ENCODE measurements at regions not wholly inside any gene's neighbourhood (a gene's known extent, or its start where the extent isn't known, plus 50 kb on each side); places are given as distances from the start of the nearest gene placed in this dataset.

- H3K27ac ChIP-seq, result no peak overlapping the region
- no peak overlapping the region for H3K4me3 ChIP-seq
- H3K36me3 ChIP-seq, result no peaks in the 10 kb centered on the region
- 60 to 66% methylated on average over 4 of the region's 4 CpGs for WGBS, 2 donors
- no peak for DNase-seq (ENCODE audit: low spot score in 2 of 2)
- H3K9me3 ChIP-seq, result peaks cover 0 to 27% (median 2%) of the 10 kb centered on the region in 4 donors
- no peak for TF ChIP-seq CTCF (IDR thresholded peaks at IDR 0.05)
- TF ChIP-seq POLR2A (IDR thresholded peaks at IDR 0.05), result no peak
- TF ChIP-seq EP300 (IDR thresholded peaks at IDR 0.05), result no peak
- no peaks in the 10 kb centered on the region for H3K27me3 ChIP-seq
- no peaks in the 10 kb centered on the region for H3K4me1 ChIP-seq
These were observed 164.9 kb downstream of the DYRK2 start for GRCh38 chr12:67813456-67813904.

DNA sequence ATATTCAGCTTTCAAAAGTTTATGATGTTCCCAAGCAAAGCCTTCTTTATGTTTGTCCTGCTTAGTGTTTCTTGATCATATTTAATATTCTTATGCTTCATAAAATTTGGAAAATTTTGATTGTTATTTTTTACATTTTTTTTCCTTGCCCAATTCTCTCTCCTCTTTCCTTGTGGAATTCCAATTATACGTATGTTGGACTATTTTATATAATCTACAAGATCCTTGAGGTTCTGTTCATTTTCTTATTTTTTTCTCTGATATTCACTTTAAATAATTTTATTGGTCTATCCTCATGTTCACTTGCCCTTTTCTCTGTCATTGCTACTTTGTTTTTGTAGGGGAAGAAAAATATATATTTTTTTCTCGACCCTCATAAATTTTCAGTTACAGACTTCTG, 167.7 kb downstream of the DYRK2 start:
- no peaks in the 10 kb centered on the region for H3K27me3 ChIP-seq
- no peak overlapping the region for H3K27ac ChIP-seq
- WGBS, 2 donors, result 93 to 97% methylated on average over 2 of the region's 2 CpGs
- peaks cover 0 to 27% (median 2%) of the 10 kb centered on the region in 4 donors for H3K9me3 ChIP-seq
- H3K36me3 ChIP-seq, result no peaks in the 10 kb centered on the region
- H3K4me3 ChIP-seq, result no peak overlapping the region
- H3K4me1 ChIP-seq, result no peaks in the 10 kb centered on the region
- DNase-seq (ENCODE audit: low spot score in 2 of 2), result no peak
- TF ChIP-seq CTCF (IDR thresholded peaks at IDR 0.05) (no peak), EP300 (IDR thresholded peaks at IDR 0.05) (no peak), POLR2A (IDR thresholded peaks at IDR 0.05) (no peak)

- WGBS, 2 donors, result 91 to 94% methylated on average over 2 of the region's 2 CpGs
- Histone ChIP-seq H3K9me3 (peaks cover 0 to 27% (median 2%) of the 10 kb centered on the region in 4 donors), H3K27ac (no peak overlapping the region), H3K4me3 (no peak overlapping the region), H3K4me1 (no peaks in the 10 kb centered on the region), H3K36me3 (no peaks in the 10 kb centered on the region), H3K27me3 (no peaks in the 10 kb centered on the region)
- no peak for DNase-seq (ENCODE audit: low spot score in 2 of 2)
- TF ChIP-seq POLR2A (IDR thresholded peaks at IDR 0.05) (no peak), CTCF (IDR thresholded peaks at IDR 0.05) (no peak), EP300 (IDR thresholded peaks at IDR 0.05) (no peak)
These were observed 169.9 kb downstream of the DYRK2 start for GRCh38 chr12:67818459-67818903.

- 73 to 76% methylated on average over 2 of the region's 2 CpGs for WGBS, 2 donors
- no peaks in the 10 kb centered on the region for H3K36me3 ChIP-seq
- no peak overlapping the region for H3K4me3 ChIP-seq
- no peak overlapping the region for H3K27ac ChIP-seq
- TF ChIP-seq CTCF (IDR thresholded peaks at IDR 0.05) (no peak), EP300 (IDR thresholded peaks at IDR 0.05) (no peak), POLR2A (IDR thresholded peaks at IDR 0.05) (no peak)
- no peaks in the 10 kb centered on the region for H3K27me3 ChIP-seq
- H3K4me1 ChIP-seq, result no peaks in the 10 kb centered on the region
- no peak for DNase-seq (ENCODE audit: low spot score in 2 of 2)
- peaks cover 0 to 26% (median 2%) of the 10 kb centered on the region in 4 donors for H3K9me3 ChIP-seq
These were observed 169.3 kb upstream of the IFNG-AS1 start for GRCh38 chr12:67819902-67820301.

DNA sequence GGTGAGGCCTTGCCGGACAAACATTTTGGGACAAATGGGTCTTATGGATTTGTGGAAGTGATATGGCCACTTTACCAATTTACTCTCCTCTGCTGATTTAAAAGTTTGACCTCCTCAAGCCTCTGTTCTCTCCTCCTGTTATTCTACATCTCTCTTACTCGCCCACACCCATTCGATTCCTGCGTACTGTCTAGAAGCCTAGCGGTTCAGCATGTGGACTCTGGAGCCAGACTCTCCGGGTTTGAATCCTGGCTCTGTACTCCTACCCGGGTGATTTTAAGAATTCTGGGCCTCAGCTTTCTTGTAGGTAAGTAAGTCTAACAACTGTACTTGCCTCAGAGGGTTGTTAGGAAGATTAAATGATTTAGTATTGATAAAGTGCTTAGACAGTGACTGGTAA, 168.6 kb upstream of the IFNG-AS1 start:
- no peak for DNase-seq (ENCODE audit: low spot score in 2 of 2)
- Histone ChIP-seq H3K9me3 (peaks cover 0 to 18% (median 2%) of the 10 kb centered on the region in 4 donors), H3K4me1 (no peaks in the 10 kb centered on the region), H3K27me3 (no peaks in the 10 kb centered on the region), H3K36me3 (no peaks in the 10 kb centered on the region), H3K27ac (no peak overlapping the region), H3K4me3 (no peak overlapping the region)
- 83 to 85% methylated on average over 7 of the region's 7 CpGs for WGBS, 2 donors
- no peak for TF ChIP-seq POLR2A (IDR thresholded peaks at IDR 0.05)
- no peak for TF ChIP-seq CTCF (IDR thresholded peaks at IDR 0.05)
- no peak for TF ChIP-seq EP300 (IDR thresholded peaks at IDR 0.05)
